ENCODE measurements at regions not wholly inside any gene's neighbourhood (a gene's known extent, or its start where the extent isn't known, plus 50 kb on each side); places are given as distances from the start of the nearest gene placed in this dataset.

- DNase-seq (ENCODE audit: low read depth in 3 of 3) = no peak
Observed at GRCh38 chr10:131015271-131015670, 296.2 kb downstream of the TCERG1L start.

GRCh38 chr10:131016556-131016955 lies 295.0 kb downstream of the TCERG1L start:
- no peak for DNase-seq (ENCODE audit: low read depth in 3 of 3)

GRCh38 chr10:131017566-131018285 lies 293.8 kb downstream of the TCERG1L start:
- no peak for DNase-seq (ENCODE audit: low read depth in 3 of 3)

DNA sequence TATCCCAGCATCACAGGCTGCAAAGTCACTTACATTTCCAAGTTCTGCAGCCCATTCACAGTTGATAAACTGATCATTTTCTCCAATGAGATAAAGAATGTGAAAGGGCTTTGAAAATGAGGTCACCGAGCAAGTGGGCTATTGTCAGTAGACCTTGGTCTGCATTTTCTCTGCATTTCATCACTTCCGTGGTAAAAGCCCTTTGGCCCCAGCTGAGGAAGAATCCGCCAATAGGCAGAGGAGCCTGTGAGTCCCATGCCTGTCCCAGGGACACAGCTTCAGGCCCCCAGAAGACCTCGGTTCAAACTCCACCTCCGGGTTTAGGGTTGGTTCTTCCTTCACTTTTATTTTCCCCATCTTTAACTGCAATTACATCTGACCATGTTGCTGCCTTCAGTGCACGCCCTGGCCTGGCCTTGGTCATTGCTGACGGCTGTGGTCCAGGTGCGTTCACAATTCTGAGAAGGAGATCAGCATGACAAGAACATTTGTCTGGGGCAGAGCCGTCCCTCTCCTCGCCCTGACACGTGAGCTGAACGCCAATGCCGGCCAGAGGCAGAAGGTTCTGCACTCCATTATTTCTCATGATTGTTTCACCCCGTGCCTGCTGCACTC lies 292.5 kb downstream of the TCERG1L start:
- no peak for DNase-seq (ENCODE audit: low read depth in 3 of 3)

GRCh38 chr10:131019696-131020095 lies 291.8 kb downstream of the TCERG1L start:
- DNase-seq (ENCODE audit: low read depth in 3 of 3) = no peak

- no peak for DNase-seq (ENCODE audit: low read depth in 3 of 3)
Observed at GRCh38 chr10:131020775-131021174, 290.7 kb downstream of the TCERG1L start.

- no peak for DNase-seq (ENCODE audit: low read depth in 3 of 3)
Observed at GRCh38 chr10:131021246-131021895, 290.1 kb downstream of the TCERG1L start.

- no peak for DNase-seq (ENCODE audit: low read depth in 3 of 3)
Observed at GRCh38 chr10:131021969-131022368, 289.6 kb downstream of the TCERG1L start.

- no peak for DNase-seq (ENCODE audit: low read depth in 3 of 3)
Observed at GRCh38 chr10:131022369-131022768, 289.2 kb downstream of the TCERG1L start.

- DNase-seq (ENCODE audit: low read depth in 3 of 3) = no peak
Observed at GRCh38 chr10:131022981-131023380, 288.5 kb downstream of the TCERG1L start.

DNA sequence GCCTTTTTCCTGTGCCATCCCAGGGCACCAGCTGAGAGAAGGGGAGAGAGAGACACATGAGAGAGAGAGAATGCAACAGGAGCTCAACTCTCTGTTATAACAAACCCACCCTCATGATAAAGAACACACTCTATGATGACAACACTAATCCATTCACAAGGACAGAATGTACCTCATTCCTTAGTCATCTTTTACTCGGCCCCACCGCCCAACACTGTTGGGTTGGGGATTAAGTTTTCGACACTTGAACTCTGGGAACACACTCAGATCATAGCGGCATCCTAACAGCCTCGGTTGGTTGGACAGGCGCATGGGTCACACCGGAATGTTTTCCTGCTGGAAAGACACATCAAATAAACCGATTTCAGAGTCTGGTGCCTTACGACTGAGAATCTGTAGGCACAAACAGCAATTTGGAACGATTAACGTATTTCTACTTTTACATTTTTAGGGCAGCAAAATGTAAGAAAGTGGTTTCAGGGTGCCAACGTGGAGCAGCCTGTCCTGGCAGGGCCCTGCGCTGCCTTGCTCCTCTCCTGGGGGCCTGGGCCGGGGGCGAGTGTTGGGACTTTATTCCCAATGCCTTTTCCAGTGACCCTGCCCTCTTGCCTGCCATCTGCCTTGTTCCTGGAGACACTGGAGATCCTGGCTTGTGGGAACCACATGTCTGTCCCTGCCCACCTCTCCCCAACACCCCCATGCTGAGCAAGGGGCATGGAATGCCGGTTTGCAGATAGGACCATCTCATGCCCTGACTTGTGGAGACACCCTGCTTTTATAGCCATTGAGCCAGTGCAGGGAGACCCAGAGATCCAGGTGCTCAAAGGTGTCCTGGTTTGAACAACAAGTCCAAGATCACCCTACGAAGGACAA lies 287.0 kb downstream of the TCERG1L start:
- no peak for DNase-seq (ENCODE audit: low read depth in 3 of 3)

- DNase-seq (ENCODE audit: low read depth in 3 of 3) = no peak
Observed at GRCh38 chr10:131025333-131025732, 286.2 kb downstream of the TCERG1L start.

DNA sequence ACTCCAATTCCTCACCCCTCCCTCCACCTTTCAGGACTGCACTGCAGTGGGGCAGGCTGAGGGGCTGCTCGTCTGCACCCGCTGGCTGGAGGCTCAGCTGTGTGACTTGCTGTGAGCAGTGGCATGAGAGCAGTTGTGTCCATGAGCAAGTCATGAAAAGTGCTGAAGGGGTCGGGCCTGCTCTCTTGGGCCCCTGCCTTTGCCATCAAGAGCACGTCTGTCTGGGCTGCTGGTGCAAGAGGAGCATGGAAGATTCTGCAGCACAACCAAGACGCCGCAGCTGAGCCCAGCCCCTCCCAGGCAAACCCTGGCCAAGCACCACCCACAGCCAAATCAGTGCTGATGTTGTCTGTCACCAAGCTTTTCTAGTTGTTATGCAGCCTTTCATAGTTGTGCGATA lies 284.3 kb downstream of the TCERG1L start:
- DNase-seq (ENCODE audit: low read depth in 3 of 3) = no peak

- DNase-seq (ENCODE audit: low read depth in 3 of 3) = no peak
Observed at GRCh38 chr10:131031346-131031745, 280.2 kb downstream of the TCERG1L start.

DNA sequence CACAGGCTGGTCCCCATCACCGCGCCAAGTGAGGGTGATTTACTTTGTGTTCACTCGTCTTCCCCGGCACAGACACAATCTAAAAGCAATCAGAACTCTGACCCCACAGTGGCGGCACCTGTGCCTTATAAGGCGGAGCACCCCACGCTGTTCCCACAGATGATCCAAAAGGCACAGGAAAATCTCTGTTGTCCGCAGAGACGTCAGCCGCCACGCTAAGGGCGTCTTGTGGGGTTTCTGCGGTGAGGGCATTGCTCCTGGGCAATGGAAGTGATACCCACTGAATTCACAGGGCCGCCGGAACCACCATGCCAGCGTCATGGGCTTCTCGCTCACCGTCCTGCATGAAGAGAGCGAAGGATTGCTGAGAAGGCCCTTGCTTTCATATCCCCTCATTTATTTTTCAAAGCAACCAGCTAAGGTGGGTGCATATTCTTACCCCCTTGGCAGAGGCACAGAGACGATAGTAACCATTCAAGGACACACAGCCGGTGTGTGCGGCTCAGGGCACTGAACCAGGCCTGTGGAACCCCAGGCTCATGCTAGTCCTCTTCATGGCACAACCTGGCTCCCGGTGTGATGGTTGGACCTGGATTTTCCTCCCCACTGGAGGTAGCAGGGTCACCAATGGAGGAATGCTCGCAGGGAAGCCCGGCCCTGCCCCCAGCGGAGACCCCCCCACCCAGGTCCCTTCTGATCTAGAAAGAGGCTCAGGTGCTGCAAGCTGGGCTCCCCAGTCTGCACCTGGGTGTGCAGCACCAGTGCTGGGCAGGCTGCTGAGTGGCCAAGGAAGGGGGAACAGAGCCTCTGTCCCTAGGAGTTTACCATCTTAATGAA lies 279.0 kb downstream of the TCERG1L start:
- no peak for DNase-seq (ENCODE audit: low read depth in 3 of 3)

GRCh38 chr10:131033166-131034085 lies 278.1 kb downstream of the TCERG1L start:
- DNase-seq (ENCODE audit: low read depth in 3 of 3) = no peak

GRCh38 chr10:131034451-131034850 lies 277.1 kb downstream of the TCERG1L start:
- DNase-seq (ENCODE audit: low read depth in 3 of 3) = no peak

DNA sequence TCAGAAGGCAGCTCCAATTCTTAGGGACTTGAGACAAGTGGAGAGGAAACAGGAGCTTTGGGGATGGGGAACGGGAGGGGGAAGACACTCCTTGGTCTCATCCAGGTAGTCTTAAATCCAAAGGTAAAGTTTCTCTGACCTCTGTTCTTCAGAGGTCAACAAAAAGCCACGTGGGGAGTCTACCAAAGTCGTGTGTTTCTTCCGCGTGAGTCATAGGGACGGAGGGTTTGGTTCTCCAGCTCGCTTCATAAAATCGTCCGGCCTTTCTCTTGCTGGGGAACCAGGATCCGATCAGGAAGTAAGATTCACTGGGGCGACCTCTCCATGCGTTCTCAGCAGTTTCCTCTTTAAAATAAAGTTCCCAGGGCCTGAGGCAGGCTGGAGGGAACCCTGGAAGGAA lies 275.7 kb downstream of the TCERG1L start:
- DNase-seq (ENCODE audit: low read depth in 3 of 3) = no peak

- no peak for DNase-seq (ENCODE audit: low read depth in 3 of 3)
Observed at GRCh38 chr10:131038056-131038455, 273.5 kb downstream of the TCERG1L start.

GRCh38 chr10:131041031-131041430 lies 270.5 kb downstream of the TCERG1L start:
- DNase-seq (ENCODE audit: low read depth in 3 of 3) = no peak

All from stimulated activated CD4-positive, alpha-beta T cell treated with anti-CD3 and anti-CD28 coated beads, TNF-alpha, amount 100 ng/mL, for 48 hours (primary cell).